Stimulated activated CD4-positive, alpha-beta T cell treated with anti-CD3 and anti-CD28 coated beads, Interleukin-2, amount 100 ng/mL, for 4 hours (primary cell): ENCODE measurements at regions not wholly inside any gene's neighbourhood (a gene's known extent, or its start where the extent isn't known, plus 50 kb on each side); places are given as distances from the start of the nearest gene placed in this dataset.
"Not testable (repeated sequence)": the region's sequence is repeated elsewhere in the genome, so short reads cannot be mapped to it uniquely, and the experiment has no call there.

Experiments used
- DNase-seq: peaks from one replicate; pipeline ENCODE4 v3.0.0-alpha.2; 2020; ENCODE audit warnings: low read depth

GRCh38 chrX:10676235-10676957 lies 56.0 kb upstream of the MID1 start:
- DNase-seq, result no peak

DNA sequence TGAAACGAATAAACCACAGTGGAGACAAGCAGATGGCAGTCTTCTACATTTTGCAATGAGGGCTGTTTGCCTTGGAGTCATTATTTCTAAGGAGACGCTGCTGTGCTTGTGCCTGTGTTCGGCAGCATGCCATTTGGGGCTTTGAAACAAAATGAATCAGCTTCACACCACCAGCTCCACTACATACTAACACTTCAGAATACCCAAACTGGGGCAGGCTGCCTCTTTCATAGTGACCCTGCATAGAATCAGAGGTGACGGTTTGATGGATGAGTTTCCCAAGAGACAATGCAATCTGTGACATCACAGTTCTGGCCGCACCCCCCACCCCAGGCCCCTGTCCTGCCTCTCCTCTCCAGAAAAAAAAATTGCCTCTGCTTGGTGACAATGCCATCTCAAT lies 57.1 kb upstream of the MID1 start:
- no peak for DNase-seq

DNA sequence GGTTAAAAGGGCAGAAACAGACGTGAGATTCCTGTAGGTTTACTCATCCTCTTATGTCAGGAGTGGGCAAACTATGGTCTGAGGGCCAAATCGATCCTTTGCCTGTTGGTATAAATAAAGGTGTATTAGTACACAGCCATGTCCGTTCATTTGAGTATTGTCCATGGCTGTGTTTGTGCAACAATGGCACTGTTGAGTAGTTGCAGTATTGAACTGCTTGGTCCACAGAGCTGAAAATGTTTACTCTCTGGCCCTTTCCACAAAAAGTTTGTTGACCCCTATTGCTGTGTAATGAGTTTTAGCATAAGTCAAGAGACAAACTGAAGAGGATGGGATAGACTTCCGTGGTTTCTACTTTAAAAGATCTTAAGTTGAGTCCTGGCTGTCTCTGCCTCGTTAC lies 59.0 kb upstream of the MID1 start:
- DNase-seq, result no peak

GRCh38 chrX:10681167-10681566 lies 60.8 kb upstream of the MID1 start:
- DNase-seq, result no peak

DNA sequence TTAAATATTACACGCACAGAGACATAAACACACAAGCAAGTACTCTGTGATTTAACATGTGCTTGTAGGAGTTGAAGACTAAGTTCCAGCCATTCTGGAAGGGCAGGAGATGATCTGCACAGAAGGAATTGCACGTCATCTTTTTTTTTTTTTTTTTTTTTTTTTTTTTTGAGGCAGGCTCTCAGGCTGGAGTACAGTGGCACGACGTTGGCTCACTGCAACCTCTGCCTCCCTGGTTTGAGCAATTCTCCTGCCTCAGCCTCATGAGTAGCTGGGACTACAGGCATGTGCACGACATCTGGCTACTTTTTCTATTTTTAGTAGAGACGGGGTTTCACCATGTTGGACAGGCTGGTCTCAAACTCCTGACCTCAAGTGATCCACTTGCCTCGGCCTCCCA lies 63.2 kb upstream of the MID1 start:
- DNase-seq, result not testable (repeated sequence)

GRCh38 chrX:10685923-10686595 lies 65.7 kb upstream of the MID1 start:
- DNase-seq, result no peak

DNA sequence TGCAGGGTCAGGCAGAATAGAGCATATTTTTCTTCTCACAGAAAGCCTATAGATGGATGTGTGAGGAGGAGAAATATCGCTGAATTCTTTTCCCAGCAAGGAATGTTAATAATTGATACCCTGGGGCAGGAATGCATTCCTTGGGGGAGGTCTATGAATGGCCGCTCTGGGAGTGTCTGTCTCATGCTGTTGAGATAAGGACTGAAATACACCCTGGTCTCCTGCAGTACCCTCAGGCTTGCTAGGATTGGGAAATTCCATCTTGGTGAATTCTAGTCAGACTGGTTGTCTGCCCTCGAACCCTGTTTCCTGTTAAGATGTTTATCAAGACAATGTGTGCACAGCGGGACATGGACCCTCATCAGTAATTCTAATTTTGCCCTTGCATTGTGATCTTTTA lies 71.4 kb upstream of the MID1 start:
- DNase-seq, result not testable (repeated sequence)

- DNase-seq, result no peak
Measured at GRCh38 chrX:10697616-10698317, 77.4 kb upstream of the MID1 start.

- DNase-seq, result no peak
Measured at GRCh38 chrX:10698318-10698640, 77.9 kb upstream of the MID1 start.

DNA sequence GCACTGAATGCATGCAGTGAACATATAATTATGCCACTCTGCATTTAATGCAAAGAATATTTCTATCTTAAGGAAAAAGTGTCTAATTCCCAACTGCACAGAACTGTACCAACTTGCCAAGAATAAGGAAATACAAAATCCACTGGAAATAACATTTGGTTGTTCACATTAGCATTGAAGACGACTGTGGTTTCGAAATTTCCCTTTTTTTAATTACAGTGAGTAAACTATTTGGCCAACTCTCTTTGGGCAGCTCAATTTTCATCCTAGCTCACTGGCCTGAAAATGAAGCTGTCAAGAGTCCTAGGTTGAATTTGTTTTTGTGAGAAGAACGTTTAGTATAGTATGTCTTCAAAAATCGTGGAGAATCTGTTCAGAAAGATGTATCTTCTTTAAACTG lies 81.6 kb upstream of the MID1 start:
- DNase-seq, result no peak

DNA sequence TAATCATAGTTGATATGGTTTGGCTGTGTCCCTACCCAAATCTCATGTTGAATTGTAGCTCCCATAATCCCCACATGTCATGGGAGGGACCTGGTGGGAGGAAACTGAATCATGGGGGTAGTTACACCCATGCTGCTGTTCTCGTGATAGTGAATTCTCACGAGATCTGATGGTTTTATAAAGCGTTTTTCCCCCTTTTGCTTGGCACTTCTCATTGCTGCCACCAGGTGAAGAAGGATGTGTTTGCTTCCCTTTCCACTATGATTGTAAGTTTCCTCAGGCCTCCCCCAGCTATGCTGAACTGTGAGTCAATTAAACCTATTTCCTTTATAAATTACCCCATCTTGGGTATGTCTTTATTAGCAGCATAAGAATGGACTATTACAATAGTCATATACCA lies 86.0 kb upstream of the MID1 start:
- not testable (repeated sequence) for DNase-seq

GRCh38 chrX:10707773-10708172 lies 87.4 kb upstream of the MID1 start:
- DNase-seq, result no peak

GRCh38 chrX:10709276-10709675 lies 88.9 kb upstream of the MID1 start:
- DNase-seq, result no peak

DNA sequence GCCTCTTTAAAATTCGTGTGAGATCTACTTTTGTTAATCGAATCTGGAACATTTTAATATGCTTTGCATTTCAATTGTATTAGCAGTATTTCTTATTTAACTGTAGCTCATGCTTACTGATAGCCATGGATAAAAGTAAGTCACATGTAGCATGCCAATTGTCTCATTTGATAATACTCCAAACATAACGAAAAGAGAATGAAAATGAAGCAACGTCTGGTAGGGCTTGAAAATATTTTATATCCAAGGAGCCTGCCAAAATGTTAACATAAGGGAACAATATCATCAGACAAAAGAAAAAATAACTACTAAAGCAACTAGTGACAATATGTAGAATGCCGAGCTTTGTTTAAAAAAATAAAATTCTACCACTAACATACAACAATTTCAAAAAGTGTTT lies 94.1 kb upstream of the MID1 start:
- no peak for DNase-seq

GRCh38 chrX:10722851-10723250 lies 102.5 kb upstream of the MID1 start:
- peak; percentile 1 for DNase-seq

- DNase-seq, result no peak
Measured at GRCh38 chrX:10725071-10725470, 104.7 kb upstream of the MID1 start.

DNA sequence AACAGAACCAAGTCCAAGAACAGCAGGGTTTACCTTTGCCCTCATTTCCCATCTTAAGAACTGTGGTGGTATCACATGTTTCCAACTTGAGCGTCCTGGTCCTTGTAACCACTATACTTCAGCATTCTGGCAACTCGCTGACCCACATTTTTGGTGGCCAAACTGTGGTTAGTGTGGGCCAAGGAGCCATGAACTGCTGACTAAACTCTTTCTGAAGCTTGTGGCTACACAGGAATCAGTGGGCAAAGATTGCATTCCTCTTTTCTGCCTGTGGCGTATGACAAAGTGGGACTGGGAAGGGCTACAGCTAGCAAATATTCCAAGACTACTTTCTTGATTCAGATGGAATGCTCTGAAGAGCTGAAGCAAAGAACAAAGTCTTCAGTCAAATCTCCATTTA lies 106.3 kb upstream of the MID1 start:
- DNase-seq, result no peak

DNA sequence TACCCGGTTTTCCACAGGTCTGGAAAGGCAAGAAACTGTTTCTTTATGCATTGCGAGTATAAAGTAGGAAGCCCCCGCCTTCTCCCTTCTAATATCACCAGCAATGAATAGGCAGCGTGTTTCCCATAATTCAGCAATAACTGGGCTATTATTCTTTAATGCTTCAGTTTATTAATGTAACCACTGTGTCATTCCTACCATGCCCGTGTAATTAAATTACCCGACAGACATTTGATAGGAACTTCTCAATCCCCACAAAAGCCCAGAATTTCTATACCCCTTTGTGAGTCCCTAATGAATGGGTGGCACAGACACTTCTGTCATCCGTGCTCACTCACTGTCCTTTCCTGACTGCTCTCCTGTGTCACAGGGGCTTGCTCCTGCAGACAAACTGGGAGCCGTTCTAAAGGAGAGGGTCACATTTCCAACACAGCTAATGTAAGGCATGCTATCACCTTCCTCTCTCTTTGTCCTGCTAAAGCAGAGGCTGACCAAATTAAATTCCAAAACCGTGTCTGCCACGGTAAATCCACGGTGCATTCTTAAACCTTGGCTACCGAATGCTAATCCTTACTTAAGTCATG lies 108.5 kb upstream of the MID1 start:
- no peak for DNase-seq

GRCh38 chrX:10739426-10739825 lies 119.0 kb upstream of the MID1 start:
- DNase-seq, result no peak

DNA sequence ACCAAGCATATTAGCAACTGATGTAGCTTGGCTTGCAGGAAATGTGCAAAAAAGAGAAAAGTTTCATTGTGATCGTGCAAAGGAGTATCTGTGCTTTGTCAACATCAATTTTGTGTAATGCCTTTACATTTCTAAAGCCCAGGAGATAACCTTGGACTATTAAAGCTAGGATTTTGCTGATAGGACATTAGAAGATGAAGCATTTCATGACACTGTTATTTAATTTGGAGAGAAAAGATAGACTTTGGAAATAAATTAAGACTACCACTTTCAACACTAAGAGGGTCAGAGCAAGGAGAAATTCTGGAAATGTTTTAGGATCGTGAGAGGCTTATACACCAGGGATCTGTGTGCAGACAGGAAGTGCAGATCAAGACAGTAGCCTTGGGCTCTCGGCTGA lies 120.6 kb upstream of the MID1 start:
- DNase-seq, result no peak

- DNase-seq, result no peak
Measured at GRCh38 chrX:10741550-10741949, 121.2 kb upstream of the MID1 start.

DNA sequence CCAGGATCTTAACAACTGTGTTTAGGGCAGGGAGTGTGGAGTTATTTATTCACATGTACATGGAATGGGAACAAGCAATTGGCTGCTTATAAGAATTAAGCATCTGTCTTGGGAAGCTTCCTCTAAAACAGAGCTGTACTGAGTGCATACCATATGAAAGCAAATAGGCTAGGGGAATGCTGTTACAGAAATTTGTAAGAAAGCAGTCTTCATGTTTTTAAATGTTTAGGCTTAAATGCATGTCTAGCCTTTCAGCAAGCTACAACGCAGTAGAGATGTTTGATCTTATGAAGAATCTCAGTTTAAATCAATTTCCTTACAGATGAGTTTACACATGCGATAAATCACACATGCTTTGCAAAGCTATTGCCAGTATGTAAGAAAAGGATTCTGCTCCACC lies 123.1 kb upstream of the MID1 start:
- DNase-seq, result no peak

GRCh38 chrX:10744007-10744406 lies 123.6 kb upstream of the MID1 start:
- no peak for DNase-seq
